IPS-NIHi11 (cell line): ENCODE measurements at regions not wholly inside any gene's neighbourhood (a gene's known extent, or its start where the extent isn't known, plus 50 kb on each side); places are given as distances from the start of the nearest gene placed in this dataset.

Experiments used
- DNase-seq: peaks from one replicate; pipeline ENCODE4 v3.0.0; 2012; ENCODE audit warnings: mixed read lengths, low spot score

DNA sequence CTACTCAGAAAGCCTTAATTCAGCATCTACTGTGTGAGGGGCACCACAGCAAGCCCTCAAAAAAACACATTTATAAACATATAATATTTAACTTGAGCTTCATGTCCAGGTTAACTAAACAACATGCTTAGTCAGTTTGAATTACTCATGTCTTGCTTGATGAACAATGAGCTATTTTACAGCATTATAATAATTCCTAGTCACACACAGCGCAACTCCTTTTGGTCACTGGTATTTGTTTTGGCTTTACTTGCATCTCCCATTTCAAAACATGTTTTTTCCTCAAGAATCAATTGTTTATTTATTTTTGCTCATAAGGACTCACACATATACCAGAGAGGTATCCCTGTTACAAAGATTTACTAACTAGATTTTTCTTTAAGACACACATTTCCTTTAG lies 616.7 kb upstream of the DAB2 start:
- no peak for DNase-seq

DNA sequence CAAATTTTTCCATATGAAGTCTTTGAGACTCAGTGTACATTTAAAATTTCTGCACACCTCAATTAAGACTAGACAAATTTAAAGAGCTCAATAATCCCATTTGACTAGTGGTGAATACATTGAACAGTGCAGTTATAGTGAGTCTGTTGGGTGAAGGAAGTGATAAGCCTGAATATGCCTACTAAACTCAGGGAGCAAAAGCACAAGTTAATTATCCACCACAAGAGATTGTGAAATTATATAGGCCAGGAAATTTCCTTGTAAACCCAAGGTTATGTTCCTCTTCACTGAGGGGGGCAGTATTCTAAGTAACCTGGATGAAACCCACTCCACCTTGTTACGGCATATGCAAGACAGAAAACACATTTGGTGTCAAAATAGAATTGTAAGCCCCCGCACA lies 612.9 kb upstream of the DAB2 start:
- DNase-seq, result no peak

DNA sequence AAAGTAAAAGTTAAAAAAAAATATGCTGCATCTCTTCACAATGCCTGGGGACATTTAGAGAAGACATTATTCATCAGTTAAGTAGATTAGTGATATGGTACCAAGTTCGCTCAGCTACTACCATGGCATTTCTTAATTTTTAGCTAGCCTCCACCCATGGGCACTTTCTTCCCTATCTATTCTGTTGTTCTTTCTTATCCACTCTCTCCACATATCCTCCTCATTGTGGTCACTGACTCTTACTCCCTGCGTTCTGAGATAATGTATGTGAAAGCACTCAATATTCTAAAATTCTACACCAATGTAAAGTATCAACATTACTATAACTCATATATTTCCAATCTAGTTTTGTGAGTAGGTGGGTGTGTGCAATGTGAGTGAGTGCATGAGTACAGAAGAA lies 609.7 kb upstream of the DAB2 start:
- DNase-seq, result no peak

DNA sequence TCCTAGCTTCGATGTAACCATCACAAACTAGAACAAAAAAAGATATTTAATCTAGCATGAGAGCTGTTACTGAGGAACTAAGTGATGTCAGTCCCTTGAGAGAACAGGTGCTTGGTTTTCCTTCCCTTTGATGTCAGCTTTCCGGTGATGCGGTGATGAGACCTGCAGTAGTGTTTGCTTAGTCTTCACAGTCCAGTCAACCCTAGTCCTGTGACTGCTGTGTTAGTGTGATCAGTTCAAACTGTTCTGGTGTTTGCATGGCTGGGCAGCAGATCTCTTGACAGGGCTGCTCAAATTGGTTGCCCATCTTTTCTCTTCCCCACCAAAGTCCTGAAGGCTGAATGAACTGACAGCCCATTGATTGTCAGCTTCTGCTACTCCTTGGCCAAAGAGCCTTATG lies 608.6 kb upstream of the DAB2 start:
- DNase-seq, result no peak

DNA sequence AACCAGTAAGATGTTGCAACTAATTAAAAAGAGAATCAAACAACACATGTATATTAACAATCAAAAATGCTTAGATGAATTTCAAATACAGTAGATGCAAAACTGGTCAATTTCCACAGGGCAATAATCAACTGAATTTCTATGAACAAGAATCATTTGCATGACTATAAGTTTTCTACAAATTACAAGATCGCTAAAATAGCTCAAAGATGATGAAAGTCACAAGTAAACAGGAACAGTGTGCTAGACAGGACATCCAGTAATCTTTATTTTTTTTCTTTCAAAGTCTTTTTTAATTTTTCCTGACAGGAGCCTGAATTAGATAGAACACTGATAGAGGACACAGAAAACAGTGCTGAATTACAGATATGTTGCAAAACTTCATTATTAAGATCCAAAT lies 608.2 kb upstream of the DAB2 start:
- no peak for DNase-seq

DNA sequence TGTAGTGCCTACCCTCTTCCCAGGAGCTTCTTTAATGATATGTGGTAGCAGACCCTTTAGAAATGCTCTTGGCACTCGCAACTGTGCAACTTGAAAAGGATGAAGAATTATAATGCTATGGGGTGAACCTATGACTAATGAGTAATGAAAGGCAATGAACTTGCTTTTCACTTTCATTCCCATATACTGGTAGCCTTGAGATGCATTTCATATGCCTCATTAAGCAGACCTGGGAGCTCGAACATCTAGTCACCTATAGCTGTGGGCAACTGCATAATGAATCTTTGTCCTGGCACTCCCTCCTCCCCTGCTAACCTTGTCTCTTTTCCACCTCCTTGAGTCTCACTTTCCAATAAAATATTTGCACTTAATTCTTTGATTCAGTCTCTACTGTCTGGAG lies 605.9 kb upstream of the DAB2 start:
- no peak for DNase-seq

DNA sequence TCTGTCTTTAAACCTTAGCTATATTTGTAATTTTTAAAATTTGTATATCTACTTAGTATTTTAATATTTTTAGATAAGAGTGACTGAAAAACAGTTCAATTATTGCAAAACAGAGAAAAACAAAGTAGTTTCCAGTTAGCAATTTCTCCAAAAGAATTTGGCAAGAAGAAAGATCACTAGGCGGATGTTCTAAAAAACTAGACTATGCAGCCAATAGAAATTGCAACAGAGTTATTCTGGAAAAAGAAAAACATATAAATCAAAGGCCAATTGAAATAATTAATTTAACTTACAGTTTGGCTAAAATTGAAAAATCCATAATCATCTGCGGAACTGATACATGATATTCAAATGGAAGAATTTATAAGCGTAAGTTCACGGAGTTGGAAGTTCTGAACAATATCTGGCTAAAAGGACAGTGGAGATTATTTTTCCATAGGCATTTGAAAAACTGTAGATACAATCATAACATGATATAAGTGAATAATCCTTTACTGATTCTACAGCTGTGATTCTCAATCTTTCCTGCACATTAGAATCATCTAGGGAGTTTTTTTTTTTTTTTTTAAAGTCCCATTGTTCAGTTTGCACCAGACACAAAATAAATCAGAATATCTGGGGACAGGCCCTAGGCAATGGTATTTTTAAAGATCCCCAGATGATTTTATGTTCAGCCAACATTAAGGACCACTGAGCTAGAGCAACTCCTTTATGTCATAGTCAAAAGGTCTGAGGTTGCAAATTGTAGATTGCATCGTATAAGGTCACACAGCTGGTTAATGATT lies 605.1 kb upstream of the DAB2 start:
- no peak for DNase-seq

DNA sequence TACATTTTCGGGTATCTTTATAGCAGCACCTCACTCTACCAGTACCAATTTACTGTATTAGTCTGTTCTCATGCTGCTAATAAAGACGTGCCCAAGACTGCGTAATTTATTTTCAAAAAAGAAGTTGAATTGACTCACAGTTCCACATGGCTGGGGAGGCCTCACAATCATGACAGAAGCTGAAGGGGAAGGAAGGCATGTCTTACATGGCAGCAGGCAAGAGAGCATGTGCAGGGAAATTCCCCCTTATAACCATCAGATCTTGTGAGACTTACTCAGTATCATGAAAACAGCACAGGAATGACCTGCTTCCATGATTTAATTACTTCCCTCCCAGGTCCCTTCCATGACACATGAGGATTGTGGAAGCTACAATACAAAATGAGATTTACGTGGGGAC lies 602.6 kb upstream of the DAB2 start:
- no peak for DNase-seq

DNA sequence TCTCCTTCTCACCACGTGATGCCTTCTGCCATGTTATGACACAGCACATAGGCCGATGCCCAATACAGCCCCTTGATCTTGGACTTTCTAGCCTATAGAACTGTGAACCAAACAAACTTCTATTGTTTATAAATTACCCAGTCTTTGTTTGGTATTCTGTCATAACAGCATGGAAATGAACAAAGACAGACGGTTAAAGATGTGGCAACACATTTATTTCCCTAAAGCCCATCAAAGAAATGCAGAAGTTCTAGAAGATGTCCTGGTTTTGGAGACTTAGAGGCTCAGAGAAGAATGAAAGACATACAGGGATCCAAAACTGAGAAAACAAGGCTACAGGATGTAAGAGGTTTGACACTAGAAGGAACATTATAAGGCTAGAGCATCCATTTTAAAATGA lies 600.8 kb upstream of the DAB2 start:
- DNase-seq, result no peak

DNA sequence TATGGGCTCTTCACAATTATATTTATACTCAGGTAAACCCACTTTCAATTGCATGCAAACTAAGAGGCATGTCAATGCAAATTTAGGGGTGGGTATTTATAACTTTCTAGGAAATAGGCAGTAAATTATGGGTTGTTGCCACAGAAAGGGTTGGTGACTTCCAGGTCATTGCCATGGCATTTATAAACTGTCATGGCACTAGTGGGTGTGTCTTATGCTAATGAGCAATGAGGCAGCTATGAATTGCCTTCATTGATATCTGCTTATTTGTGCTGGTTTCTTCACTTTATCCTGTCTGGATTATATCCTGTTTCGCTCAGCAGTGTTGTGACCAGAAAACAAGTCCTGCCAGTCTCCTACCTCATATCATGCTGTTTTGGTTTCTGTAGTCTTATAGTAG lies 597.3 kb upstream of the DAB2 start:
- no peak for DNase-seq

DNA sequence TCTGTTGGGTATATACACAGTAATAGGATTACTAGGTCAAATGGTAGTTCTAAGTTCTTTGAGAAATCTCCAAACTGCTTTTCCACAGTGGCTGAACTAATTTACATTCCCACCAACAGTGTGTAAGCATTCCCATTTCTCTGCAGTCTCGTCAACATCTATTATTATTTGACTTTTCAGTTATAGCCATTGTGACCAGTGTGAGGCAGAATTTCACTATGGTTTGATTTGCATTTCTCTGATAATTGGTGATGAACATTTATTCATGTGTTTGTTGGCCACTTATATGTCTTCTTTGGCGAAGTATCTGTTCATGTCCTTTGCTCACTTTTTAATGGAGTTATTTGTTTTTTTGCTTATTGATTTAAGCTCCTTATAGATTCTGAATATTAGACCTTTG lies 596.2 kb upstream of the DAB2 start:
- no peak for DNase-seq

DNA sequence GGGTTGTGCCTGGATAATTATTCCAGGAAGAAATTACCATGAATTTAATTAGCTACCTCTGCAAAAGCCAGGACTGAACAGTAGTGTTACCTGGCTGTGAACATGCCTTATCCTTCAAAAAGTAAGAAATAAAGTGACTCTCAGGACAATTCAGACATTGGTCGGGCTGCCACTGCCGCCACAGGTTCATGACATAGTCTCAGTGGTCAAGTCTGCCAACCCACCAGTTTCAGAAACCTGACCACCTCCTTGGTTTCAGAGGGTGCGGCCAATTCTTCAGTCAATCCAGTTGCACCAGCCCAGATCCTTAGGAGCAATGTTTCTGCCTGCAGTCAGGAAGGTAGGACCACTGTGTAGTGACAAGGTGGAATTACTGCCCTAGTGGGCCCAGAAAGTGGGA lies 593.1 kb upstream of the DAB2 start:
- no peak for DNase-seq

DNA sequence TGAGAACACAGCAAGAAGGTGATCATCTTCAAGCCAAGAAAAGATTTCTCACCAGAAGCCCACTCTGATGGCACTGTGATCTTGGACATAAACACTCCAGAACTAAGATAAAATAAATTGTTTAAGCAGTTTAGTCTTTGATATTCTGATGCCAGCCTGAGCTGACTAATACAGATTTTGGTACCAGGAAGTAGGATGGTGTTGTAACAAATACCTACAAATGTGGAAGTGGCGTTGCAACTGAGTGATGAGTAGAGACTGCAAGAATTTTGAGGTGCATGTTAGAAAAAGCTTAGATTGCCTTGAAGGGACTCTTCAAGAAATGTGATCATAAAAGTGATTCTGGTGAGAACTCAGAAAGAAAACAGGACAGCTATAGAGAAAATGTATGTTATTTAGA lies 592.4 kb upstream of the DAB2 start:
- no peak for DNase-seq

DNA sequence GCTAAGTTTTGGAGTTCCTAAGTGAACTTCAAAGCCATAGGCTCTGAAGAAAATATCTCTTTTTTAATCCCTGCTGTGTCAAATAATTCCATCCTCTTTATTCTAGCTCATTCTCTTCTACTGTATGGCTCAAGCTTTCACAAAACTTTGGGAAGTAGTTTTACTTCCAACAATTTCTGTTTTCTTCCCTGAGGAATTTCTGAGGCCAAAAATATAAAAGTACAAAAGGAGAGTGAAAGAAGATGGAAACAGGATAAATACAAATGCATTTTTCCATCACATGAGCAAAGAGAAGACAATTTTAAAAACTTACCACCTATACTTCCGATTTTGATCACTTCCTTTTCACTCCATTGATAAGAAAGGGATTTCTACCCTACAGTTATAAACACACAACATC lies 585.7 kb upstream of the DAB2 start:
- no peak for DNase-seq

DNA sequence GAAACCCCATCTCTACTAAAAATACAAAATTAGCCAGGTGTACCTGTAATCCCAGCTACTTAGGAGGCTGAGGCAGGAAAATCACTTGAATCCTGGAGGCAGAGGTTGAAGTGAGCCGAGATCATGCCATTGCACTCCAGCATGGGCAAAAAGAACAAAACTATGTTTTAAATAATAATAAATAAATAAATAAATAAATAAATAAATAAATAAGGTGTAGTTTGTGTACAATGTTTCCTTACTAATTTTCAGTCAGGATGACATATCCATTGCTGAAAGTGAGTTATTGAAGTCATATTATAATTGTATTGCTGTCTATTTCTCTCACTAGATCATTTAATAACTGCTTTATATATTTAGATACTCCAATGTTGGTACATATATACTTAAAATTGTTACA lies 581.5 kb upstream of the DAB2 start:
- DNase-seq, result no peak

DNA sequence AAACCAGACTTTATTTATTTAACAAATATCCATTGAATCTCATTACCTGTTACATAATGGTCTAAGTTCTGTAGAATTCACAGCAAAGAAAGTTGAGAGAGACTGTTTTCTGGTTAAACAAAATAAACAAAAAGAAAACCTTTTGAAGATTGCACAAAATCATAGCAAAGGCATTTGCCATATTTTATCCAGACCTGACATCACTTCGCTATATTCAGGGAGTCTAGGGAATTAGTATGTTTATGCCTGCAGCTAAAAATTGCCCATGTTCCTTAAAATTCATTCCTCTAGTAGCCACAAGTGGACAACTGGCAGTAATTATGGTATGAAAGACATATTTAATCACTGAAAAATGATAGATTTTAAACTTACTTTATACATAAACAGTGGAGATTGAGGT lies 577.0 kb upstream of the DAB2 start:
- DNase-seq, result no peak

DNA sequence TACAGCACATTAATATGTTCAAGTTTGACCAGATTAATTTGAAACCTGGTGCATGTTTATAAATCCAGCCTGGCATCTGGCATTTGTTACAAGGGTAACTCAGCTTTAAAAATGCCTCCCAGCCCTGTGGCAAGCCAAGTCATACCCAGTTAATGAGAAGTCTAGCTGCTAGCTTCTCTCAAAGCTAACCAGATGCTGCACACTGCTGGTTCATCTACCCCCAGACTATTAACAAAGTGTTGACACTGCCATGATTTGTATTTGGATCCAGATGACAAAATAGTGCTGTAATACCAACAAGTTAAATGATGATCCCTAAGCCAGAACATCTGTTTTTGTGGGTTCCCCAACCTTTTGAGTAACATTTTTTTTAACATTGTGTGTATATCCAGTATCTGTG lies 573.7 kb upstream of the DAB2 start:
- DNase-seq, result no peak

DNA sequence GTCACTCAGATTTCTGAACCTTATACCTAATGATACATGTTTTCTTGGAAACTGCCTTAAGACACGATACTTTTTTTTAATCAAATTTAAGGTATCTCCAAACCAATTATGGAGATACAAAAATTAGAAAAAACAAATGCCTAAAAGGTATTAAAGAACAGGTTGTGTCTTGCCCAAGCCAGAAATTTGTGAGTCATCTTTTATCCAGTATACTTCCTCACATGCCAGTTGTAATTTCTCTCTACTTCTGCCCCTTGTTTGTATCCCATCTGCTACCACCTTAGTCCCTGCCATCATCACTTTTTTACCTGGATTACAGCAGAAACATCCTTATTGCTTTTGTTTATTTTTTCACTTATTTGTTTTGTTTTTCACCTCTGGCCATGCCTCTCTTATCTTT lies 571.2 kb upstream of the DAB2 start:
- no peak for DNase-seq

DNA sequence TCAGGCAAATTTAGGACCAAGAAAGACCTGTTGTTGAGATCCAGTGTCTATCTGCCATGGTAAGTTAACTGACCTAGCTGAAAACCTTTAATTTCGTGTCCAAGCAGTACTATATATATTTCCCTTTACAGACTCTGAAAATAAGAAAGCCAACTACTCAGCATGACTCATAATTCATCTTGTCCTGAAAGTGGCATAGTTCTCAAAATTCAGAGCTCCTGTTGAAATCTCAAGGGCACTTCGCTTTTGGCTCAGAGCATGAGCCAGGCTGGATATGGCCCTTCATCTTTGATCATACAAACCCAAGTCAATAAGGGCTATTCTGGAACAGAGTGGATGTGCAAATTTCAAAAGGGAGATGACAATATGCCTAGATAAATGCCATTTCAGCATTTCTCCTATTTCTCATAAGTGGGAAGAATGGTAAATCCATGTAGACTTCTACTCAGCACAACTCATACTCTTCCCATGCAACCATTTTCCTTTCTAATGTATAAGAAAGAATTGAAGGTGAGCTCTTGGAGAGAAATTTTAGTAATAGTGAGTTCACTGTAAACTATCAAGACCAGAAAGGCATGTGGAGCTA lies 567.9 kb upstream of the DAB2 start:
- no peak for DNase-seq

DNA sequence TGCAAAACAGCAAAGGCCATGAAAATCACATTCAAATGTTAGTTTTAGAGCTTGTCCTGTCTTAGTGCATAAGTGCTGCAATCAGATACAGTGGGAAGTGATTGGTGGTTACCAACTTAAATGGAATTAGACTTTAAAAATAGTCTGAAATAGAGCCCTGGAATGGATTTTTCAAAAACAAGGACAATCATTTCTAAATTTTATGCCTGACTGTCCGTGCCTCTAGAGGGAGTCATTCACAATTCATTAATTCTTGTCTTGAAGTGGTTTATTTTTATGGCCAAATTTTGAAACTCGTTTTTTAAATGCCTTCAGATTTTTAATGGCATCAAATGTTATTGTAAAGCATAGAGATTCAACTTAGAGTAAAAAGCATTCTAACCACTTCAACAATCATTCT lies 561.8 kb upstream of the DAB2 start:
- no peak for DNase-seq

DNA sequence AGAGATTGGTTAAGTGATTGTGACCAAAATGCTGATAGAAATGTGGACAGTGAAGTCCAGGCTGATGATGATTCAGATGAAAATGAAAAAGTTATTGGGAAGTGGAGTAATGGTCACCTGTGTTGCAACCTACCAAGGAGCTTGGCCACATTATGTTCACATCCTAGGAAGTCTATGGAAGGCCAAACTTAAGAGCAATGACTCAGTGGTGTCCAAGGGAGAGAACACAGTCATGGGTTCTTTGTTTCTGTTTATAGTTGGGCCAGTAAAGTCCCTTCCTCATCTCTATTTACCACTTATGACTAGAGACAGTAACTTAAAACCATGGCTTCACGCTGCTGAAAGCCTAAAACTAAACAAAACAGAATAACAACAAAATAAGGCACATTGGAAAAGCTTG lies 555.3 kb upstream of the DAB2 start:
- no peak for DNase-seq

DNA sequence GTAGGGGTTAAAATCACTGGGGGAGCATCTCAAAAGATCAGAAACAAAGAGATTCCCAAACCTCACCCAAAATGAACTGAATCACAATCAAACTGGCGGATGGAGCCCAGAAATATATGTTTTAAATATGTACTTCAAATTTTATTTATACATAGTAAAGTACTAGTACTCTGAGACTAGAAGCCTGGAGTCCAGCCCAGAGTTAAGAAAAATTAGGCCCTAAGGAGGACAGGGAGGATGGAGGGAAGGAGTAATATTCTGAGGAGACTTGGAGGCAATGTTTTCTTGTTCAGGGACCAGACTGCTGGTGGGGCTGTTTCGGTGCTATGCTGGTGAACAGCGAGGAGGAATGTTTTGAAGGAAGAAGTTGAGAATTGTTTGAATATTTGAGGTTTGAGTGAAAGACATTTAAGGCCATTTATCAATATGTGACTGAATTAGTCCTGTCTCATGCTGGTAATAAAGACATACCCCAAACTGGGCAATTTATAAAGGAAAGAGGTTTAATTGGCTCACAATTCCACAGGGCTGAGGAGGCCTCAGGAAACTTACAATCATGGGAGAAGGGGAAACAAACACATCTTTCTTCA lies 552.4 kb upstream of the DAB2 start:
- no peak for DNase-seq

DNA sequence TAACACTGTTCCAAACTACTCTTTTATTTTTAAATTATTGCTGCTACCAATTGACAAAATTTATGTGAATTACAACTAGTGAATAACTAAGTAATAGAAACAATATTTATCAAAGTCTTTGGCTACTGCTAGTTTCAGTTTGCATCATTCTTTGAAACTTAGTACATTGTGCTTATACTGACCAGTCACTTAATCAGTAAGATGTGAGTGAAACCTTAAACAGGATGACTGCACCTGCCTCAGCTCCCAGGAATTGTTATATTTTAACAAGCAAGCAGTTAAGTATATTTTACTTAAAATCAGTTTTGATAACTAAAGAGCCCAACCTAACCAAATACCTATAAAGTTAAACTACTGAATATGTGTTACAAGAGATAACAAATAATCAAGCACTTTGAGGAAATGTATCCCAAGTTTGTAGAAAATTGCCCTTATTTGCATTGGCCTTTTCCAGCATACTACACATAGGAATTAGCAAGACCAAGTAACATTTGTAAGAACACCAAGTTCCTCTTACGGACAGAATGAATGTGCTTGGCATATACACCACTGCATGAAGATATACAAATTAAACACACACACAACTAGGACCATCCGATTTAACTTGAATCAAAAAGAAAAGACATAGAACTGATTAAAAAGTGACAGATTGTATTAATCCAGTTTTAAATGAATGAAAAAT lies 545.5 kb upstream of the DAB2 start:
- DNase-seq, result no peak
